DMS 273 (cell line): ENCODE measurements at regions not wholly inside any gene's neighbourhood (a gene's known extent, or its start where the extent isn't known, plus 50 kb on each side); places are given as distances from the start of the nearest gene placed in this dataset.

ENCODE experiments used
- DNase-seq: peaks from one replicate; lab custom pipeline; 2025; ENCODE audit not compliant: unreplicated experiment; lab: John Stamatoyannopoulos, UW

GRCh38 chr10:128631801-128632241 lies 505.6 kb upstream of the MKI67 start:
- peak; percentile 53 for DNase-seq

DNA sequence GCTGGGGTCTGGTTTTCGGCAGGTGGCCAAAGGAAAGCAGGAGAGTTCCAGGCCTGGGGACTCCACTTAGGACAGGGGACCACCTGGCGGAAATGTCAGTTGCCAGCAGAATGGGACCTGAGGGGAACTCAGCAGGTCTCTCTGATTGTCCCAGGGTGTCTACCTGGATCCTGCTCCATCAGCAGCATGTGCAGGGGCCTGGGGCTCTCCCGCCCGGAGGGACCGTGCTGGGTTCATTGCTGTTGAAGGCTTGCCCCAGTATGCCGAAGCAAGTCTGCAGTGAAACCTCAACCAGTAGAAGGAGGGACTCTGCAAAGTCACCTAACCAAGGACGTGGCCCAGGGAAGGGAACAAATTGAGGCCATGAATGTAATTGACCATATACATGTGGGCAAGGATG lies 506.5 kb upstream of the MKI67 start:
- no peak for DNase-seq

DNA sequence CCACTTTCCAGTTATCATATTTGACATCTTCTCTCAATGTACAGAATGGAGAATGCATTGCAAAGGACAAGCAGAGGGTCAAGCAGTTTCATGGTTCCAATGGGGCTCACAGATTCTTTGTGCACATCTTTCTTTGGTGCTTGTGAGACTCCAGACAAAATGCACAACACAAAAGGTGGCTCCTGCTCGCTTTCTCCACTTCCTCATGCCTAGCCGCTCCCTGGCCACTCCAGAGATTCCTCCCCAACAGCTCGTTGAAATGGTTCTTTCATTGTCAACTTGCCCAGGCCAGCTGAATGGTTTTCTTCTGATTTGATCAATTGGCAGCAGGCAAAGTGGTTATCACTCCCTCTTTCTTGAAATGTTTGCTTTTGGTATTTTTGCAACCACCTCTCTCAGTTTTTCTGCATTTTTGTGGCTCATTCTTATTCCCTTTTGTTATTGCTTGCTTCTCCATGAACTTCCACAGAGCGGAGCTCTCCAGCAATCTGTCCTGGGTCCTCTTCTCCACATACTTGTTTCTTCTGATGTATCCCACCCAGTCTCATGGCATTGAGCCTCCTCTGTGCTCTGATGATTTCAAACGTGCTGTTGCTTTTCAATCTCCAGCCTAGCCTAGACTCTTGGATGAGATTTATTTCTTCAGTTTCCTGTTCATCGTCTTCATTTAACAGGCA lies 507.8 kb upstream of the MKI67 start:
- DNase-seq = peak; percentile 3

DNA sequence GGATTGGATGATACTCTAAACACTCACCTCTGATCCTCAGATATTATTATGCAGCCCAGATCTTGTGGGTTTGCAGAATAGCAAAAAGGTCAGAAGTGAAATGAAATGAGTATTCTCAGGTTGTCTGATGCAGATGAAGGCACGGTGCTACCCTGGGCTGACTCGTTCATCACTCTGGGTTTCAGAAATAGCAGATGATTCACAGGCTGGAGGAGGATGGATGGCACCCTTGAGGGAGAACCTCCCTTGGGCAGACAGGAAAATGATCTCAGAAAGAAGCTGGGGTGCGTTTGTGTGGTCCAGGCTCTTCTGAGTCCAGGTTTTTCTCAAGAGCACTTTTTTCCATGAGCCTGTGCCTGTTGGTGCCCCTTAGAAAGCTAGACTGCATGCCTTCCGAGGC lies 515.8 kb upstream of the MKI67 start:
- no peak for DNase-seq

DNA sequence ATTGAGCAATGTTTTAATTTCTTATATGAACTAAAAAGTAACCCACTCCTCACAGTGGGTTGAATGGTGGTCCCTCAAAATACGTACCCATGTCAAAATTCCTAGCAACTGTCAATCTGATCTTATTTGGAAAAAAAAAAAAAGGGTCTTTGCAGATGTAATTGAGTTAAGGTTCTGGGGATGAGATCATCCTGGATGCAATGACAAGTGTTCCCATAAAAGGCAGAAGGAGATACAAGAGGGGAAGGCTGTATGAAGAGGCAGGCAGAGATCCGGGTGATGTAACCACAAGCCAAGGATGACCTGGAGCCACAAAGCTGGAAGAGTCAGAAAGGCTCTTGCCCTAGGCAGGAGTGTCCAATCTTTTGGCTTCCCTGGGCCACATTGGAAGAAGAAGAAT lies 516.3 kb upstream of the MKI67 start:
- no peak for DNase-seq

DNA sequence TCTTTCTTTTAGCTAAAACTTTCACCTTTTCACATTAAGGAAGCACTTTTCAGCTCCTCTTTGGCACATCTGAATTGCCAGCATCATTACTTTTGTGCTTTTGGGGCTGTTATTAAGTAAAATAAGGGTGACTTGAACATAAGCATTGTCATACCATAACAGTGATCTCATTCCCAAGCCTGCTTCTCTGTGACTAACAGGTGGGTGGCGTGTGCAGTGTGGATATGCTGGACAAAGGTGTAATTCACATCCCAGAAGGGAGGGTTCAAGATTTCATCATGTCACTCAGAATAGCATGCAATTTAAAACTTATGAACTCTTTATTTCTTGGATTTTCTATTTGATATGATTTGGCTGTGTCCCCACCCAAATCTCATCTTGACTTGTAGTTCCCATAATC lies 517.4 kb upstream of the MKI67 start:
- DNase-seq = no peak

GRCh38 chr10:128645486-128645885 lies 519.3 kb upstream of the MKI67 start:
- DNase-seq = no peak

DNA sequence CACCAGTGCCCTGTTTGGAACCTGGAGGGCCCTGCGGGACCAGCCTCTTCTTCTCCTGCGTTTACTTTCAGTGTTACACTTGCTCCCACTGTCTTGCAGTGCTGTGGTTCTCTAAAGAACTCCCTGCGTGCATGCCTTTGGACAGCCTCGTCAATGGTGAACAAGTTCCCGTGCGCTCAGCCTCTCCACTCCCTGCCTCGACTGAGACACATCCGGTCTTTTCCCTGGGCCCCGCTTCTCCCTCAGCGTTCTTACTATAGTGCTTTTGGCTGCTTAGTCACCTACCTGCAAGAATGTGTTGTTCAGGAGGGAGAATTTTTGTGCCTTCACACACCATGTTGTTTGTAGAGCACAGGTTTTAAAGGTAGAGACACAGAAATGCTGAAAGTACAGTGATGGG lies 520.7 kb upstream of the MKI67 start:
- no peak for DNase-seq

- DNase-seq = no peak
Measured at GRCh38 chr10:128657548-128657947, 531.3 kb upstream of the MKI67 start.

- DNase-seq = no peak
Measured at GRCh38 chr10:128660726-128661125, 534.5 kb upstream of the MKI67 start.

GRCh38 chr10:128661404-128662197 lies 535.4 kb upstream of the MKI67 start:
- DNase-seq = no peak

DNA sequence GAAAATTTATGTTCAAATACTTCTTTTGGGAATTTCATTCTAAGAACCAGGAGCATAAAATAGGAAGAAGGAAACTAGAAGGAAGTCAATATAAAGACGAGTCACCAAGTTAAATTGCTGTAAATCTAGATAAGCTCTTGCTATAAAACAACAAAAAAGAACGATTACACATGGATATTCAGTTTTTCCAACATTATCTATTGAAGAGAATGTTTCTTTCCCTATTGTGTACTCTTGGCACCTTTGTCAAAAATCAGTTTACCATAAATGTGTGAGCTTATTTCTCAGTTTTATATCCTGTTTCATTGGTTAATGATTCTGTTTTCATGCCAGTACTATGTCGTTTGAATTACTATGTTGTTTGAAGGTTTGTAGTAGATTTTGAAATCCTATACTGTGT lies 536.3 kb upstream of the MKI67 start:
- no peak for DNase-seq

GRCh38 chr10:128664729-128665128 lies 538.5 kb upstream of the MKI67 start:
- DNase-seq = no peak

DNA sequence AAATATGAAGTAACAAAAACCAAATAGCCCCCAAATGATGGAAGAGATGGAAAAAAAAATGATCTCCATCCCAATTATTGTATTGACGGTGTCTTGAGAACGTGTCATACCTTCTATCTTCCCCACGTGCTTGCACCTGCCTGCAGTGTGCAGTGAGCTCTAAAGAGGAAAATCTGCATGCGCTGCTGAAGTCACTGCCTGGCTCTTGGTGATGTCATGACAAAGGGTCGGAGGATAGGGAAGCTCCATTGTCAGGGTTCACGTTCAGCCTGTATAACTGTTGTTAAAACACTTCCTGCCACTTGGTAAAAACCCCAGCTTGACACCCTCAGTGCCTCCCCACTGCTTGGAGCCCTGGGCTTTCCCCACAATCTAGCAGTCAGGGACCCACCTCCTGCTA lies 549.2 kb upstream of the MKI67 start:
- no peak for DNase-seq

GRCh38 chr10:128680116-128680515 lies 553.9 kb upstream of the MKI67 start:
- DNase-seq = no peak

DNA sequence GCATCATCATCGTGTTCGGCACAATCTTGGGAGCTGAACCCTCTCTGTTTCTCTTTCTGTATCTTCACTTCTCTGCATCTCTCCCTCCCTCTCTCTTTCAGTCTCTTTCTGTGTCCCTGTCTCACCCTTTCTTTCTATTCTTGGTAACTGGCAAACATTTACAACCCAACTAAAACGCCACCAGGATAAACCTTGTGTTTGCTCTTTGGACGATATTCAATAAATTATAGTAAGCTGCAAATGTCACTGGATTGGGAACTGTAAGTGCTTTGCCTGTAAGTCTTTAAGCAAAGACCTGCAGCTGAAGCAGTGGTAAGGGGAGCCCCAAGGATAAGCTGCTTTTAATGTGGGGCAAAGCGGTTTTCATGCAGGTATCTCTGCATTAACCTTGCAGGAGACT lies 558.0 kb upstream of the MKI67 start:
- DNase-seq = no peak

DNA sequence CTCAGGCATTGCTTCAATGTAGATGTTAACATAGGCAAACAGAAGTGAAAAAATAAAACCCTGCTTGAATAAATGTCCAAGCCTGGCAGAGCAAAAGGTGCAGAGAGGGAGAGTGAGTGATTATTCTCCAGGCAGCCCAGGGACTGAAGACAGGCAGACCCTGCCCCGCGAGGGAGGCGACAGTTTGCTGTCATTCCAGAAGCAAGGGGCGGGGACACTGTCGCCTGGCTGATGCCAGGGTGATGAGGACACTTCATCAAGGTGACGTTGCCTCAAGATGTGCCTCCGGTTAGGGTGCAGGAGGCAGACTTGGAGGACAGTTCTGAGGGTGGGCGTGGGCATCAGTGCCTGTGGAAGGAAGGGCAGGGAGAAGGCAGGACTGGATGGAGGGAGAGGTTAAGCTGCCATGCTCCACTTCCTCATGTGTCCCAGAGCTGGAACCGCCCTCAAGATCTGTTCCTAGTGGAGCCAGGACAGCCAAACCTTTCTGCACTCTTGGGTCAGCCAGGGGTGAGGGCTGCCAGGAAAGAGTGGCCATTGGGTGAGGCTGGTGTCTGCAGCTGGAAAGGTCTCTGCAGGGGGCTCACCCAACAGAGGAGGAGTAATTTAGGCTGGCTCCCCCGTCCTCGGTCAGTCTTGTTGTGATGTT lies 560.5 kb upstream of the MKI67 start:
- DNase-seq = no peak

GRCh38 chr10:128687408-128687807 lies 561.2 kb upstream of the MKI67 start:
- DNase-seq = no peak

DNA sequence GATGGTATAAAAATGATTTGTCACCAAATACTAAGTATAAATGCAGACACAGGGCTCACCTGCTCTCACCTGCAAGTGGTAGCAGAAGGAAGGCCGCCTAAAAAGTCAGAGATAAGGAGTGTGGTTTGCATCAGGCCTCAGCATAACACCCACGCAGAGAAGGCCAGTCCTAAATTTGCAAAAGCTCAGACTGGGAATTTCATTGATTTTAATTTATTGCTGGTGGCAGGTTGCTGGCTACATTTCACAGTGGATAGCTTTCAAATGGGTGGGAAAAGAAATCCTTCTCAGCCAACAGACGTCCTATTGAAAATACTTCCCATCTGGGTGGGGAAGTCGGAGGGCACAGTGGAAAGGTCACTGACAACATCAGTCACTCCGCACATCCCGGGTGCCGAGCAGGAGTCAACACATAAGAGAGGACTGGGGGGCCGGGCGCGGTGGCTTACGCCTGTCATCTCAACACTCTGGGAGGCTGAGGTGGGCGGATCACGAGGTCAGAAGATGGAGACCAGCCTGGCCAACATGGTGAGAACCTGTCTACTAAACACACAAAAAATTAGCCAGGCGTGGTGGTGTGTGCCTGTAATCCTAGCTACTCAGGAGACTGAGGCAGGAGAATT lies 561.8 kb upstream of the MKI67 start:
- DNase-seq = no peak

DNA sequence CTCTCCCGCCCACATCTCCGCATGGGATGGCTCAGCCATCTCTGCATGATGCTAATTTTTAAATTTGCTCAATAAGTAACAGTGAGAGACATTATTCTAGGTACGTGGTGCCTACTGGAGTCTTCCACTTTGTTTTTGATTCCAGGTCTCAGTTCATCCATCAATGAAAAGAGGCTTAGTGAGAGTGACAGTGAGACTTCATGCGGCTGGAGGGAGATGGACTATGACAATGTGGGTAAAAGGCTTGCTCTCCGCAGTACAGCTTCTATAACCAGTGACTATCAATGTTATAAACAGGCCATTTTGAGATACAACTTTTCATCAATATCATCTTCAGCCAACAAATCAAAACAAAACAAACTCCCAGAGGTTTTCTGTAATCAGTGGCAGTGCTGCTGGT lies 563.4 kb upstream of the MKI67 start:
- no peak for DNase-seq

DNA sequence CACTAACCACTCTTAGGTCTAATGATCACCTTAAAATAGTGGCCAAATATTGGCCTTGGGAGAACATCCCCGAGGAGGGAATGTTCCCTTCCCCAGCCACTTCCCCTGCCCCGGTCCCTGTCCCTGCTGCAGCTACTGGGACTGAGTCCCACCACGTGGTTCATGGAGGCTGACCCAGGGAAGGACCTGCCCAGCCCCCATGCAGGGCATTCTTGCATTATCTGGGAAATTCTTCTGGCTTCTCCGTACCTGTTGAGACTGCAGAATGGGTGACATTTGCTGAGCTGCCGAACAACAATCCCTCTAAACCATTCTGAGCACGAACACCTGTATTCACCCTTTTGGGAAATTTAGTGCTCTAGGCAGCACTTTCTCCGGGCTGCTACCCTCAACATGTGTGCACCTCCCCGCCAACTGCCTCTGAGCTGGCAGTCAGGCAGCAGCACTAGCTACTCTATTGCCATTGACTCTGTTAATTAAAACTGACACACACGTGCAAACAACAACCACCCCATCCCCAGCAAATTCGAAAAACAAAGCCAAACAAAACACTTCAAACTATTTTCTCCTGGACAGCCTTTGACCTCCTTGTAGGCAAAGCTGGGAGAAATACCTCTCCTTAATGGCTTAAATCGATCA lies 567.4 kb upstream of the MKI67 start:
- DNase-seq = no peak
